GM13976 (cell line): ENCODE measurements at regions not wholly inside any gene's neighbourhood (a gene's known extent, or its start where the extent isn't known, plus 50 kb on each side); places are given as distances from the start of the nearest gene placed in this dataset.

ENCODE experiments used
- DNase-seq: peaks from one replicate; pipeline ENCODE4 v3.0.0; 2012; ENCODE audit warnings: low spot score
- in situ Hi-C: fragments of 300-500 bp; cut with MboI; formaldehyde crosslinking; loops from one replicate; pipeline ENCODE4 v1.12.0; 2022; ENCODE audit warnings: low sequenced_read_pairs, mixed read lengths, inconsistent platforms; ENCODE audit not compliant: unreplicated experiment
- TF ChIP-seq, protein P1 (sequence below): IDR thresholded peaks from 2 replicates; pipeline ENCODE4 v1.5.1; 2012; ENCODE audit warnings: borderline replicate concordance, mild to moderate bottlenecking; ENCODE audit not compliant: insufficient read depth; ENCODE audit errors: extremely low read depth, missing control alignments, control extremely low read depth

DNA sequence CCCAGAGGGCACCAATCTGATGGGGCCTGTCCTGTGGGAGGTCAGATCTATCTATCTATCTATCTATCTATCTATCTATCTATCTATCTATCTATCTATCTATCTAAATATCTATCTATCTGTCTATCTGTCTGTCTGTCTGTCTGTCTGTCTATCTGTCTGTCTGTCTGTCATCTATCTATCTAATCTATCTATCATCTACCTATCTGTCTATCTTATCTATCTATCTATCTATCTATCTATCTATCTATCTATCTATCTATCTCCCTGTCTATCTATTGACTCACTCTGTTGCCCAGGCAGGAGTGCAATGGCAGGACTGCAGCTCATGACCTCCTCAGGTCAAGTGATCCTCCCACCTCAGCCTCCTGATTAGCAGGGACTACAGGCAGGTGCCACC lies 155.7 kb upstream of the STX18 start:
- in situ Hi-C loops, result no loop called here
- DNase-seq, result no peak
- TF ChIP-seq, protein P1, sequence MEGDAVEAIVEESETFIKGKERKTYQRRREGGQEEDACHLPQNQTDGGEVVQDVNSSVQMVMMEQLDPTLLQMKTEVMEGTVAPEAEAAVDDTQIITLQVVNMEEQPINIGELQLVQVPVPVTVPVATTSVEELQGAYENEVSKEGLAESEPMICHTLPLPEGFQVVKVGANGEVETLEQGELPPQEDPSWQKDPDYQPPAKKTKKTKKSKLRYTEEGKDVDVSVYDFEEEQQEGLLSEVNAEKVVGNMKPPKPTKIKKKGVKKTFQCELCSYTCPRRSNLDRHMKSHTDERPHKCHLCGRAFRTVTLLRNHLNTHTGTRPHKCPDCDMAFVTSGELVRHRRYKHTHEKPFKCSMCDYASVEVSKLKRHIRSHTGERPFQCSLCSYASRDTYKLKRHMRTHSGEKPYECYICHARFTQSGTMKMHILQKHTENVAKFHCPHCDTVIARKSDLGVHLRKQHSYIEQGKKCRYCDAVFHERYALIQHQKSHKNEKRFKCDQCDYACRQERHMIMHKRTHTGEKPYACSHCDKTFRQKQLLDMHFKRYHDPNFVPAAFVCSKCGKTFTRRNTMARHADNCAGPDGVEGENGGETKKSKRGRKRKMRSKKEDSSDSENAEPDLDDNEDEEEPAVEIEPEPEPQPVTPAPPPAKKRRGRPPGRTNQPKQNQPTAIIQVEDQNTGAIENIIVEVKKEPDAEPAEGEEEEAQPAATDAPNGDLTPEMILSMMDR, result no peak

DNA sequence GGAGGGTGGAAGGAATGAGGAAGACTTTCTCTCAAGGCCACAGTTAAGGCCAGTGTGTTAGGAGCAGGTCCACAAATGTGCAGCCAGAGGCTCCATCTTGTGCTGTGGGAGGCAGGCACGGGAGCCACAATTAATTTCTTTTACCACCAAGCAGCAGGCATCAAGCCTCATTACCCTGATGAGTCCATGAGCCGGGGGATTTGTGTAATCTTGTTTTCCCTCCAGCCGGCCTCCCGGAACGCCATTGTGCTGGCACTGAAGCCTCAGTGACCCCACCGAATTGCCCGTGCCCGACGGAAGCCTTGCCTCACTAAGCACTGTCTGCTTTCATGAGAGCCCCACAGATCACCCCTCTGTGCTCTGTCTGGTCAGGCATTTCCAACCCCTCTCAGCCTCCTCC lies 154.7 kb upstream of the STX18 start:
- TF ChIP-seq, protein P1, result no peak
- DNase-seq, result no peak
- in situ Hi-C loops, result no loop called here

DNA sequence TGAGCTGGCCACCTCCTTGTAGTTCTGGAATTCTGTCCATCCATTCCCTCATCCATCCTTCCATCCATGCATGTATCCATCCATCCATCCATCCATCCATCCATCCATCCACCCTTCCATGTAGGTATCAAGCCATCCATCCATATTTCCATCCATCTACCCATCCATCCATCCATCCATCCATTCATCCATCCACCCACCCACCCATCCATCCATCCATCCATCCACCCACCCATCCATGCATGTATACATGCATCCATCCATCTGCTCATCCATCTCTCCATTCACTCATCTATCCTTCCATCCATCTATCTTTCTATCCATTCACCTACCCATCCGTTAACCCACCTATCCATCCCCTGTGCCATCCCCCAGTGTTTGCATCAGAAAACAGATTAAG lies 153.6 kb upstream of the STX18 start:
- no peak for DNase-seq
- in situ Hi-C loops, result no loop called here
- TF ChIP-seq, protein P1, result no peak

- DNase-seq, result no peak
- TF ChIP-seq, protein P1, result no peak
- in situ Hi-C loops, result no loop called here
Observed at GRCh38 chr4:4694827-4695226, 153.0 kb upstream of the STX18 start.

DNA sequence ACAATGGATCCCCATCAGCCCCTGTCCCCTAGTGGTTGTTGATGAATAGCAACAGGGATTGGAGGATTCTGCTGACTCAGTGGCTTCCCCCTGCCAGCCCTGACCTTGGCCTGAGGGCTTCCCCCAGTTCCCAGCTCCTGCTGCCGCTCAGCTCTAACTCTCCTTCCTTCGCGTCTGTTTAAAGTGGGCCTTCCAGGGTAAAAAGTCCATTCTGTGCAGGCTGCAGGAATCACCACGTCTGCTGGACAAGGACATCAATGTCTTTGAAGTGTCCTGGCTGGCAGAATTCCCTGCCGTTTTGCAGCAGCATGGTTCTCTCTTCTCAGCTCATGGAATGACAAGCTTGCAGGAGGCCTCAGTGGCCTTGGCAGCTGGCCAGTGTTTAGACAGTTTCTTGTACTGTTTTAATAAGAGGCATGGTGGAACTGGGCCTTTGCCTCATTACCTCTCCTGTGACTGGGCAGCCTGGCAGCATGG lies 152.5 kb upstream of the STX18 start:
- TF ChIP-seq, protein P1, result no peak
- DNase-seq, result no peak
- in situ Hi-C loops, result no loop called here

DNA sequence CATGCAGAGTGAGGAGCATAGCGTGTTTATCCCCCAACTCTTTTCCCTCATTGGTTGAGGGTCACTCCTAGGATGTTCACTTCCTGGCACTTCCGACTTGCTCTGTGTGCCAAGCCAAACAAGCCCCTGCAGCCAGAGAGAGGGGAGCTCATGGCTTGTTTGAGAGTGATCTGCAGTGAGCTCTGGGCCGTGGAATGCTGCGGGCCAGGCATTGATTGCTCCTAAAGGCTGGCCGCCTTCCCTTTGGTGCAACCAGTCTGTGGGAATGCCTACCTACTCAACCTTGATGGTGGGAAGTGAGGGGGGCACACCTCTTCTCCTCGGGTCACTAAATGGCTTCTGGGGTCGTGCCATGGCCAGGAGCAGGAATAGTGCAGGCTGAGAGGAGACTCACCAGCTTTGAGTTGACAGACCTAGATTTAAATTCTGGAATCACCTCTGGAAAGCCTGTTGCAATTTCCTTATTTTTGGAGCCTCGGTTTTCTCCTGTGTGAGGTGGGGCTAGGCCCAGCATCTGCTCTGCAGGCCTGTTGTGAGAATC lies 152.0 kb upstream of the STX18 start:
- TF ChIP-seq, protein P1, result no peak
- in situ Hi-C loops, result no loop called here
- no peak for DNase-seq
